HG02970 (cell line): ENCODE measurements at regions not wholly inside any gene's neighbourhood (a gene's known extent, or its start where the extent isn't known, plus 50 kb on each side); places are given as distances from the start of the nearest gene placed in this dataset.
"Not testable (repeated sequence)": the region's sequence is repeated elsewhere in the genome, so short reads cannot be mapped to it uniquely, and the experiment has no call there.

Experiments
- ATAC-seq: cut with Tn5 transposase; IDR thresholded peaks from one replicate; pipeline ENCODE4 v1.9.1; 2021; ENCODE audit warnings: mild to moderate bottlenecking, moderate library complexity, moderate number of reproducible peaks; ENCODE audit not compliant: unreplicated experiment, low FRiP score

GRCh38 chr15:81940467-81941451 is 105.1 kb downstream of the MEX3B start:
- ATAC-seq: no peak

DNA sequence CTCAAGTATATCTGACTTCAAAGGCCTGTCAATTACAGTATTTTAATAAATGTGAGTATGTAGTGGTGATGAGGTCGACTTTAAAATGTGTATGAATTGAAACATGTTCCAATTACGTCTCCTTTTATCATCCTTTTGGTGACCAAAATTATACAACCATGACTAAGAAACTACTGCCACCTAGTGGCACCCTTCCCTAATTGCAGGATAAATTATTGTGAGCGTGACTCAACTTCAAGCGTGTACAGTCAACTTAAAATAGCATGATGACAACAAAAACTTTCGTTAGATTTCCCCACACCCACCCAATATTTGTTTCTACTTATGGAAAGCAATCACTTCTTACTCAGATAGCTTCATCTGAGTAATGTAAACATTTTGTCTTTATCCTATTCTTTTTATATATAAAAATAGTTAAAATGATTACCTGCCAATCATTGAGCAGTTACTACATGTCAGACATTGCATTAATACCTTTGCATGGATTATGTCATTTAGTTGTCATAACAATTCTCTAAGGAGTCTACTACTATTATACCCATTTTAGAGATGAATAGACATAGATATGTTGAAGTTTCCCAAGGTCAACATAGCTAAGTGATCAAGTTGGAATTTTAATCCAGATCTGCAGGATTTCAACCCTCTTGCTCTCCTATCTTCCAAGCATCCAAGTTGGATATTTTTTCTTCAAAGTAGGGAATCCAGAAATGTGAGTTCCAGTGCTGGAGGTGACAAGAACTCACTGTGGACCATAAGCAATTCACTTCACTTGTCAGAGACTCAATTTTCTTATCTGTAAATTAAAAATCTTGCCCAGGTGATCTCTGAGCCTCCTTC is 106.0 kb downstream of the MEX3B start:
- ATAC-seq: no peak

DNA sequence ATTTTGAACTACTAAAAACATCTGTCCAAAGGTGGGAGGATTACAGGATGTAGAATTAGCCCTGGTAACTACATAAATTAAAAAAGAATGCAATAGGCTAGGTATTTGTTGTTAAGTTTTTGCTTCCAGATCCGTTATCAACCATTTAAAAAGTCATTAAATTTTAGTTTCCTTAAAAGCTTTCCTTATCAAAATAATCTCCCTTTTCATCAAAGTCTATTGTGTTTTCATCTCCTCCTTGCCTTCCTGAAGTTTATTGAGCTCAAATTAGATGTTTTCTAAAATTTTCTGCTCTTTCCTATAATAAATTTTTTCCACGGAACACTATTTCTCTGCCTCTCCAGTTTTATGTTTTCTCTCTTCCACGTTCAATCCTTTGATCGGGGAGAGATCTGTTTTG is 108.6 kb downstream of the MEX3B start:
- ATAC-seq: no peak

DNA sequence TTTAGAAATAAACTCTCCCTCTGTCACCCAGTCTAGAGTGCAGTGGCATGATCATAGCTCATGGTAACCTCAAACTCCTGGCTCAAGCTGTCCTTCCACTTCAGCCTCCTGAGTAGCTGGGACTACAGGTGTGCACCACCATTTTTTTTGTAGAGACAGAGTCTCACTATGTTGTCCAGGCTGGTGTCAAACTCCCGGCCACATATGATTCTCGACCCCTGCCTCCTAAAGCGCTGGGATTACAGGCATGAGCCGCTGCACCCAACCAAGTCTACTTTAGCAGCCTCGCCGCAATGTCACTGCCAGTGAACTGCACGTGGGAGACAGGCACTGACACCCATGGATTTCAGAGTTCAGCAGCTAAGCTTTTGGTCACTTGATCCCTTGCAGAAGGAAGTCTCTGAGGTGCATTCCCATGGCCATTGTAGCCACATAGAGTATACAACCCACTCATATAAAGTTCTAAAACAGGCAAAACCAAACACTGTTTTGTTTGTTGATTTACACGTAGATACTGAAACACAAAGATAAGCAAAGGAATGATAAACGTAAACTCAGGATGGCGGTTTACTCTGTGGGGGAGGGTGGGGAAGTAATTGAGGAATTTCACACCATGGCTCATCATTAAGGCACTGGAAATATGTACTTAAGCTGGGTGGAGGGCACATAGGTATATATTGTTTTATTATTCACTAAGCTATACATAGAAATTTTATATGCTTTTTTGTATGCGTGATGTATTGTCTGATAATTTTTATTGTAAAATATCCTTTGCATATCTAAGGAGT is 115.0 kb downstream of the MEX3B start:
- no peak for ATAC-seq

- ATAC-seq: no peak
Observed at GRCh38 chr15:81929557-81929956, 116.3 kb downstream of the MEX3B start.

GRCh38 chr15:81926981-81927380 is 118.8 kb downstream of the MEX3B start:
- no peak for ATAC-seq

- ATAC-seq: no peak
Observed at GRCh38 chr15:81924729-81925128, 121.1 kb downstream of the MEX3B start.

DNA sequence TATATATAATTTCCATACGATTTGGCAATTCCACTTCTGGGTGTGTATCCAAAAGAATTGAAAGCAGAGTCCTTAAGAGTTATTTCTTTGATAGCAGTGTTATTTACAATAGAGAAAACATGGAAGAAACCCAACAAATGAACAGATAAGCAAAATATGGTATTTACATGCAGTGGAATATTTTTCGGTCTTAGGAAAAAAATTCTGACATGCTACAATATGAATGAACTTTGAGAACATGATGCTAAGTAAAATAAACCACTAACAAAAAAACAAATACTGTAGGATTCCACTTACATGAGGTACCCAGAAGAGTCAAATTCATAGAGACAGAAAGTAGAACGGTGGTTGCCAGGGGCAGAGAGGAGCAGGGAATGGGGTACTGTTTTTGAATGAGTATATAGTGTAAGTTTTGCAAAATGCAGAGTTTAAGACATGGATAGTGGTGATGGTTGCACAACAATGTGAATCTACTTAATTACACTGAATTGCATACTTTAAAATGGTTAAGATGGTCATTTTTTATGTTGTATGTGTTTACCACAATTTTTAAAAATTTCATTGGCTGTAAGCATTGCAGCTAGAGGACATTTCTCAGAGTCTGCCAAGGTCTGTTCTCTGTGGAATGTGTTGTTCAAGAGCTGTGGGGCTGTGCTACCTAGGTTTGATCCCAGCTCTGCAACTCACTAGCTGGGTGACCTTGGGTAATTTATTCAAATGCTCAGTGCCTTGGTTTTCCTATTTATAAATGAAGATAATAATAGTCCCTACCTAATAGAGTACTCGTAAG is 122.1 kb downstream of the MEX3B start:
- no peak for ATAC-seq

- no peak for ATAC-seq
Observed at GRCh38 chr15:81922143-81922542, 123.7 kb downstream of the MEX3B start.

- no peak for ATAC-seq
Observed at GRCh38 chr15:81921163-81921562, 124.7 kb downstream of the MEX3B start.

DNA sequence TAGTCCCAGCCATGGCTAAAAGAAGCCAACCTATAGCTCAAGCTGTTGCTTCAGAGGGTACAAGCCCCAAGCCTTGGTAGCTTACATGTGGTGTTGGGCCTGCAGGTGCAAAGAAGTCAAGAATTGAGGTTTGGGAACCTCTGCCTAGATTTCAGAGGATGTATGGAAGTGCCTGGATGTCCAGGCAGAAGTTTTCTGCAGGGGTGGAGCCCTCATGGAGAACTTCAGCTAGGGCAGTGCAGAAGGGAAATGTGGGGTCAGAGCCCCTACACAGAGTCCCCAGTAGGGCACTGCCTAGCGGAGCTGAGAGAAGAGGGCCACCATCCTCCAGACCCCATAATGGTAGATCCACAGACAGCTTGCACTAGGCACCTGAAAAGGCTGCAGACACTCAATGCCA is 127.1 kb downstream of the MEX3B start:
- not testable (repeated sequence) for ATAC-seq

DNA sequence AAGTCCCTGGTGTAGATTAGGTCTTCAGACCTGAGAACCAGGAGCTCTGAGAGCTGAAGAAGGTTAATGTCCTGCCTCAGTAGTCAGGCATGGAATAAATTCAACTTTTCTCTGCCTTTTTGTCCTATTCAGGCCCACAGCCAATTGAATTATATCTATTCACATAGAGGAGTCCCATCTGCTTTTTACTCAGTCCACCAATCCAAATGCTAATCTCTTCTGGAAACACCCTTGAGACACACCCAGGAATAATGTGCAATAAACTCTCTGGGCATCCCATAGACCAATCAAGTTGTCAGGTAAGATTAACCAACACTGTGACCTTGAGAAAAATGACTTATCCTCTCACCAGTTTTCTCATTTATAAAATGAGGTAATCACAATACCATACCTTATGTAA is 129.4 kb downstream of the MEX3B start:
- ATAC-seq: no peak

- no peak for ATAC-seq
Observed at GRCh38 chr15:81915990-81916389, 129.8 kb downstream of the MEX3B start.

DNA sequence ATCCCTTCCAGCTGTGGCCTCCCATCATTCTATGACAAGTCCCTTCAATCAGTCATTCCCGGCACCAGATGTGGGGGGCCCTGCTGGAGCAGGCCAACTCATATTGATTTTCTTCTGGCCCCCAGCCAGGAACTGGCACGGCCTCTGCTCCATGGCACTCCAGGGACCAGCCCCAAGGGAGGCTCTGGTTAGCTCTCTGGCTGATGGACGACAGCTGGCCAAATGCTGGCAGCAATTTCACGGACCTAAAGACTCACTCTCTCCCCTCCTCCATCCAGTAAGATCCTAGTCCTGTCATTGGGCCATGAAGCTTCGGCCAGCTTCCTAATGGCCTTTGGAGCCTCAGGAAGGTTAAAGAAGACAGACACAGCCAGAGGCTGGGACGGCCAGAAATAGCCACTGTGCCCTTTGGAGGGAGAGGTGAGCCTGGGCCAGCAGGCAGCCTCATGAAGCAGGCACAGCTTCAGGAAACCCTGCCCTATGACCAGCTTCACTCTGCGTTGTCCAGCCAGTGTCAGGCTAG is 131.0 kb downstream of the MEX3B start:
- ATAC-seq: no peak

DNA sequence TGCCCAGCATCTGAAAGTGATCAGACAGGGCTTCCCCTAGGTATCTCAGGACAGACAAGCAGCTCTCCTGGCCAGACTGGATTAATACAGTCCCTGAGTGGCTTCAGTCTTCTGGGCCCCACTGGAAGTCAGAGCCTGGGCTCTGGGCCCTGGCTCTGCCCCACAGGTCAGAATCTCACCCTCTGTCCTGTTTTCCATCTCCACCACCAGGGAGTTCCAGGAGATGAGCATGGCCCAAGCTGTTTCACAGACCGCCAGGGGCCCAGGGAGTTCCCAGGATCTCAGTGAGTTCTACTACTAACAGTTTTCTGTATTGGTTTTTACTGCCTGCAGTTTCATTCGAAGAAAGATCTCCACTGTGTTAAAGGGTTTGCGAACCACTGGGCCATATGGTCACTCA is 131.5 kb downstream of the MEX3B start:
- no peak for ATAC-seq

GRCh38 chr15:81911022-81911971 is 134.5 kb downstream of the MEX3B start:
- ATAC-seq: no peak

DNA sequence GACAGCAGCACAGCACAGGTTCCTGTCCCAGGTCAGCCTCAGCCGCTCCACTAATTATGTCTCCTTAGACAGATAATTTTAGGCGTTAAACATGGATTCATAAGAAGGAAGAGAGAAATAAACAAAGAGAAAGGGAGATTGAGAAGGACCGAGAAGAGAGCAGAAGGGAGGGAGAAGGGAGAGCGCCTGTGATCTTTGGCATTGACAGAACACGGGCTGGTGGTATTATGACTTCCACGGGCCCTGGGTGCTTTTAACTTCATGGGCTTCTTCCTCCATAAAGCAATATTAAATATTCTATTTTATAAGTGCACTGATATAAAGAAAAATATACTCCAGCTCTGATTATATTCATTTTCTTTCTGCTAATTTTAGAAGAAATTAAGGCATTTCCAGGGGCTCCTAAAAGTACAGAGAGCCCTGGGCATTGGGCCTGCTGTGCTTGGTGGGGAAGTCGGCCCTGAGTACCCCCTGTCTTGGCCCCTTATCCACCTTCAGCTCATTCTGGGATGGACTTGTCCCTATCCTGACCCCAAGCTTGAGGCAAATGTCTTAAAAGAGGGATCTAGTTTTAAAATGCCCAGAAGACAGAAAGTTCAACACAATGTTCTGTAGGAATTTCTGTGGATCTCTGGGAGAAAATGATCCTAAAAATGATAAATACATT is 135.3 kb downstream of the MEX3B start:
- no peak for ATAC-seq

DNA sequence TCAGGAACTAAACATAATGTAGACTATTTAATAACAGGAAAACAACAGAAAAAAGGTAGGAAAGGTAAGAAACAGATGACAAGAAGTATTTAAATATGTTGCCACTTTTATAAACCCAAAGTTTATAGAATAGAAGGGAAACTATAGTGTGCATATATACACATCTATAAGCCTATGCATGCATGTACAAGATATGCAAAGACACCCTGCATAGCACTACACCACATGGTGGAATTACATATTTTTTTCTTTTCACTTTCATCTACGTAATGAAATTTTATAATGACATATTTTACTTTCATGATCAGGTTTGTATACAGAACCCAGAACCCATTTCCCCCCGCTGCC is 136.8 kb downstream of the MEX3B start:
- no peak for ATAC-seq
